Small intestine (tissue), 7 donors: ENCODE measurements at regions not wholly inside any gene's neighbourhood (a gene's known extent, or its start where the extent isn't known, plus 50 kb on each side); places are given as distances from the start of the nearest gene placed in this dataset.
"Not testable (repeated sequence)": the region's sequence is repeated elsewhere in the genome, so short reads cannot be mapped to it uniquely, and the experiment has no call there.

Source experiments
- DNase-seq, 2 donors: peaks; one replicate each; pipeline versions ENCODE4 v3.0.0 to v3.0.0-alpha.2; 2013
- FAIRE-seq: peaks from 2 replicates; lab custom pipeline; 2012; peaks lifted over from hg19 to GRCh38; lab: Jason Lieb, UNC
- H3K27ac ChIP-seq, 3 donors: one replicate each; pipeline ENCODE4 v1.5.1; 2013; ENCODE audit warnings: low read length in 2 of 3, mild to moderate bottlenecking in 2 of 3, control low read depth in 1 of 3, inconsistent platforms in 1 of 3, low read depth in 1 of 3, moderate library complexity in 1 of 3
- H3K27me3 ChIP-seq, 3 donors: one replicate each; pipeline ENCODE4 v1.6.1; 2013; ENCODE audit warnings: low read length in 3 of 3, inconsistent platforms in 1 of 3; ENCODE audit not compliant: control insufficient read depth in 3 of 3, insufficient read depth in 3 of 3
- H3K36me3 ChIP-seq, 3 donors: one replicate each; pipeline ENCODE4 v1.6.1; 2013; ENCODE audit warnings: low read length in 3 of 3, inconsistent platforms in 1 of 3, low read depth in 1 of 3, mild to moderate bottlenecking in 1 of 3, moderate library complexity in 1 of 3; ENCODE audit not compliant: control insufficient read depth in 3 of 3, insufficient read depth in 2 of 3
- H3K4me1 ChIP-seq, 3 donors: one replicate each; pipeline ENCODE4 v1.6.1; 2013; ENCODE audit warnings: low read length in 2 of 3, inconsistent platforms in 1 of 3, low read depth in 1 of 3, mild to moderate bottlenecking in 1 of 3, moderate library complexity in 1 of 3; ENCODE audit not compliant: control insufficient read depth in 3 of 3, insufficient read depth in 2 of 3
- H3K4me3 ChIP-seq, 3 donors: one replicate each; pipeline ENCODE4 v1.5.1; 2013; ENCODE audit warnings: low read length in 3 of 3, control low read depth in 1 of 3, inconsistent platforms in 1 of 3, low read depth in 1 of 3, mild to moderate bottlenecking in 1 of 3, moderate library complexity in 1 of 3
- H3K9me3 ChIP-seq, 2 donors: one replicate each; pipeline ENCODE4 v1.6.1; 2013; ENCODE audit warnings: low read depth in 1 of 2, low read length in 1 of 2; ENCODE audit not compliant: control insufficient read depth in 2 of 2, insufficient read depth in 1 of 2
- WGBS, 3 donors: extraction: QIAGEN DNeasy Blood & Tissue Kit; methylation state at CpG; one replicate each; pipeline ENCODE4 v1.1.7; 2013; 5-methylcytosine and 5-hydroxymethylcytosine counted together
- donor health status: healthy with polysubstance abuse.
- donor health status: control.
- donor health status: control.
- donor health status: Bipolar disorder and iron deficiency.
- donor health status: healthy.

DNA sequence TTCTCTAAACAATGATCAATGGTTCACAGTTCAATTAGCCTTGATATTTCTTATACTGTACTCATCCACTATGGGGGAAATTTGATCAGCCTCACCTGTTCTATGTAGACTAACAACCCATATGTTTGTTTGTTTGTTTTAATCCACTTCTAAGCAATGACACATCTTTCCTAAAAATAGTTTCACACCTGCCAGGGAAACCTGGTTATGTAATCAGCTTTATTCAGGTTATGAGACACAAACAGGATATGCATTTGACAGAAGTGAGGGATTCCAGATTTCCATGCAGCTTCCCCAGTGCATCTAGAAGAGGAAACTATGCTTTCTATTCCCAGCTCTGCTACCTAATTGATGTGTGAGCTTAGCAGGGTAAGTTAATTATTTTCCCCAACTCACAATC, 80.7 kb downstream of the FOXD4L6 start:
- H3K36me3 ChIP-seq, DNase-seq, H3K9me3 ChIP-seq, H3K27ac ChIP-seq, H3K4me1 ChIP-seq, H3K27me3 ChIP-seq, H3K4me3 ChIP-seq, FAIRE-seq: not testable (repeated sequence)

DNA sequence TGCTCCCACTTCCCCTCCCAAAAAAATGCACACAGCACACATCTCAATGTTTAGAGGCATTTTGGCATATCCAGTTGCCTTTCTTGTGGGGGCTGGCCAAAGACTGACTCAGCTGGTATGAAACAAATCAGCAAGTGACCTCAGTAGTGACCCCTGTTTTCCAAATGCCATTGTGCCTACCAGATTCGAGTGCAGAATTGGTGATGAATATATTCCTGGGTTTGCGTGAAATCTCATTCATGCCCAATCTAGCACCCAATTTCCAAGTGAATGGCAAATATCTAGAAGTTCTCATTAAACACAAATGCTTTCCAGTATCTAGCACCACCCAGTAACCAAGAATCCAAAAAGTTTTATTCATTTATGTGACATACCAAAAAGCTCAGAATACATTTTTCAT, 83.6 kb downstream of the FOXD4L6 start:
- H3K4me3 ChIP-seq, H3K27me3 ChIP-seq, H3K4me1 ChIP-seq, FAIRE-seq, DNase-seq, H3K27ac ChIP-seq, H3K36me3 ChIP-seq, H3K9me3 ChIP-seq: not testable (repeated sequence)
- 87 to 90% (median 90%) methylated on average over 2 of the region's 2 CpGs for WGBS, 3 donors

DNA sequence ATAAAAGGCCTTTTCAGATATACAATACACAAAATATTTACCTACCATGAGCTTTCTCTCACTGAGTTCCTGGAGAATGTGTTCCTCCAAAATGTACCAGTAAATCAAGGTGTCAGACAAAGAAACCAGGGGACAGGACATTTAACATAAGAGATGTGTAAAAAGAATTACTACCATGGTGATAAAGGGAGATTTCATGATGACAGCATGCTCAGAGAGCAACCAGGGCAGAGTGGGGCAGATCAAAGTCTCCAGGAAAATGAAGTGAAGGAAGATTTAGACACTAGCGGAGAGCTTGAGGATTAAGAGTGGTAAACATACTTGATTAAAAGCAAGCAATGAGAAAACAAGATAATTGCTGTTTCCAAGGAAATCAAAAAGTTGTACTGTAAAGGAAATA, 85.0 kb downstream of the FOXD4L6 start:
- H3K27me3 ChIP-seq, H3K4me1 ChIP-seq, H3K4me3 ChIP-seq, H3K27ac ChIP-seq, H3K36me3 ChIP-seq, FAIRE-seq, DNase-seq, H3K9me3 ChIP-seq: not testable (repeated sequence)
- WGBS, 3 donors: no CpG with 5 or more reads among the region's 1 CpG

DNA sequence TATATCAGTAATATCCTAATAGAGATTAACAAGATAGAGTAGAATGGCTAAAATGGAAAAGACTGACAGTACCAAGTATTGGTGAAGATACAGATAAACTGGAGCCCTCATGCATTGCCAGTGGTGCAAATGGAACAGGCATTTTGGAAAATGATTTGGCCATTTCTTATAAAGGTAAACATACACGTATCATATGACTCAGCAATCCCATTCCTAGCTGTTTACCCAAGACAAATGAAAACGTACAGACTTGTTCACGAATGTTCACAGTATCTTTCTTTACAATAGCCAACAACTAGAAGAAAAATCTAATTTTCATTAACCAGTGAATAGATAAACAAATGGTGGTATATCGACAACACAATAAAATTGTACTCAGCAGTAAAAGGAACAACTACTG, 86.4 kb downstream of the FOXD4L6 start:
- DNase-seq, H3K9me3 ChIP-seq, H3K27me3 ChIP-seq, FAIRE-seq, H3K4me3 ChIP-seq, H3K4me1 ChIP-seq, H3K36me3 ChIP-seq, H3K27ac ChIP-seq: not testable (repeated sequence)
- whole genome bisulfite sequencing, 3 donors: 64 to 70% (median 67%) methylated on average over 4 of the region's 4 CpGs

DNA sequence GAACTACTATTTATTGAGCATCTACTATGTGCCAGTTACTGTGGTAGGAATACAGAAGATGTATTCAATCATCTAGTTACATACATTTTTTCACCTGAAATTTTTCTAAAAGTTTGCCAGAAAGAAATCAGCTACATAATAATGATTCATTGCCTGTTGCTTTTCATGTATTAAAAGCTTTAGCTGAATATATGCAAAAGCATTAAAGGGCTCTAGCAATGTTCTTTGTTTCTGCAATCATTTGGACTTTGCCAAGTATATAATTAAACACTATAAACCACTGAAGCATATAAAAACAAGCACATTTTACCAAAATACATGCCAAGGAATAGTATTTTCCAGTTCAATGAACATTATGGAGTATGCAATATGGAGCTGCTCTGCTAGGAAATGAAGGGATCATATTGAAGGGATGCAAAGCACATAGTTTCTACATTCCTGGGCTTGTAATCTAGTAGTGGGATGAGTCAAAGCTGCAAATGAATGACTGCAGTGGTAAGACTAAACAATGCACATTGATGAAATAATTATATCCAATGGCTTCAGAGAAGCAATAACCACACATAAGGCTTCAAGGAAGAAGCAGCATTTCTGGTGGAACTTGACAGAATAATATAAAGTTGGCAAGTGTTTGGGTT, 87.7 kb downstream of the FOXD4L6 start:
- H3K4me1 ChIP-seq, H3K27me3 ChIP-seq, FAIRE-seq, H3K9me3 ChIP-seq, H3K36me3 ChIP-seq, H3K4me3 ChIP-seq, H3K27ac ChIP-seq, DNase-seq: not testable (repeated sequence)

DNA sequence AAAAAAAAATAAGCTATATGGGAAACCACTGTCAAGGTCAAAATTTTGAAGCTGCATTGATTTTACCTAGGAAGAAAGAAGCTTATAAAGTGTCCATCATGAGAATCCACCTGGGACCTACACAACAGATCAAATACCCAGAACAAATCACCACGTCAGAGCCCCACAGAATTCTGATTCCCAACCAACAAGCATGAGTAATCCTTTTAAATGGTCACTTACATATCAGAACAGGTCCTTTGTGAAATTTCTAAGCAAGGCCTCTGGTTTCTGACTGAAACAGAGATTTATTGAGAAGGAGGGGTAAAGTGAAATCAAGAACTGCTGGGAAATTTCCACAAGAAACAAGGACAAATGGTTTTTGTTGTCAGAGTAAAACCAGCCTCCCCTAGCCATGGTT, 93.2 kb downstream of the FOXD4L6 start:
- not testable (repeated sequence) for FAIRE-seq, H3K4me1 ChIP-seq, H3K27ac ChIP-seq, H3K27me3 ChIP-seq, H3K4me3 ChIP-seq, H3K9me3 ChIP-seq, DNase-seq, H3K36me3 ChIP-seq
- WGBS, 3 donors: 84 to 93% (median 91%) methylated on average over 1 of the region's 1 CpG

DNA sequence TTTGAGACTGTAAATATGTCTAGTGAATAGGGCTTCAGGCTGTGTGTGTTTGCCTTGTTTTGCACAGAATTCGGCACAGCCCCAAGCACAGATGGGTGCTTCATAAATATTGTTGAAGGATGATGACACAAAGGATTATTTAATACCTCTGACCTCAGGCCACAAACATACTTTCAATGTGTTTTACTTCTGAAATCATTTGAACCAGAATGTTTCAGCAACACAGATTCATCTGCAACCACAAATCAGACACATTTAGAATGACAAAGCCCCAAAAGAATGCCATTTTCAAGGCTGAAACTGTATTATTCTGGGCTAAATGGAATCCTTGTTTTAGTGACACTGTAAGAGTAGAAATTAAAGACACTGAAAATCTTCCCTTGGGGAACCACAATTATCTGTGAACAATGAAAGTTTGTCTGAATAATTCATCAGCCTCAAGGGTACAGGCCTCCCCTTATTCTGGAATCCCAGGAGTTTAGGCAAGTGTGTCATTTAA, 93.7 kb downstream of the FOXD4L6 start:
- WGBS, 3 donors: 73 to 95% (median 84%) methylated on average over 1 of the region's 1 CpG
- H3K36me3 ChIP-seq, H3K27ac ChIP-seq, H3K4me3 ChIP-seq, FAIRE-seq, H3K4me1 ChIP-seq, DNase-seq, H3K27me3 ChIP-seq, H3K9me3 ChIP-seq: not testable (repeated sequence)

DNA sequence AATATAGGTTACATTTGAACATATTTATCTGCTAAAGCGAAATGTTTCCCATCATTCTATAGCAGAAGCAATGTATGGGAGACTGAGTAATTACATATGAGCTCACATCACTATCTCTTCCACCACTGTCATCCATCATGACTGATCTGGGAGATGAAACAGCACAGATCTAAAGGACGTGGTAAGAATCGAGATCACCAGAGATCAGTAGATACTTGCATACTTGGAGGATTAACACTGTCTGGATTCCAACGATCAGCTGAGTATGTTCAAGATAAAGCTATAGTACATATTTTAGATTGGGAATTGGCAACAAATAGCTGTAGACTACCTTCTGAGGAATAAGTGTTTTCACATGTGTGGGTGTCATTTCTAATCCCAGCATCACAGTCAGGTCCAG, 94.6 kb downstream of the FOXD4L6 start:
- FAIRE-seq, H3K4me1 ChIP-seq, H3K4me3 ChIP-seq, H3K36me3 ChIP-seq, H3K27ac ChIP-seq, DNase-seq, H3K9me3 ChIP-seq, H3K27me3 ChIP-seq: not testable (repeated sequence)
- 81 to 93% (median 88%) methylated on average over 4 of the region's 4 CpGs for WGBS, 3 donors

DNA sequence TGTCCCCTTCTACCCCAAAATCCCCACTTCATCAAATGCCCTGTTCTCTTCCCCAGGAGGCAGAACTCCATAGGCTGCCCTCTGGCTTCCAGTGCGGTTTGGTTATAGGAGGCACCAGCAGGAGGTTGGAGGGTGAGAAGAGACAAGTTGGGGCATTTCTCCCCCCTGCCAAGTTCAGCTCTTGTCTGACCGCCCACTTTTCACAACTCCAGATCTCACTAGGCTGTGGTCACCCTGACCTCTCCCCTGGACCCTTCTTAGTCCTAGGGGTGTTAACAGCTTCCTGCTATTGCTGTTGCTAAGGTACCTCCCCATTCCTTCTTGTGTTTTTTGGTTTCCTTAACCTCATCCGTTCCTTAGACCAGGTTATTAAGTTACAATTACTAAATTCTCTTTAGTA, 95.1 kb downstream of the FOXD4L6 start:
- H3K4me3 ChIP-seq, H3K27ac ChIP-seq, H3K27me3 ChIP-seq, H3K36me3 ChIP-seq, H3K9me3 ChIP-seq, DNase-seq, FAIRE-seq, H3K4me1 ChIP-seq: not testable (repeated sequence)
- 88 to 95% (median 93%) methylated on average over 3 of the region's 3 CpGs for WGBS, 3 donors
